Ovary (tissue), 7 donors: ENCODE measurements at regions not wholly inside any gene's neighbourhood (a gene's known extent, or its start where the extent isn't known, plus 50 kb on each side); places are given as distances from the start of the nearest gene placed in this dataset.

Experiments used
- DNase-seq, 5 donors: peaks; one replicate each; pipeline ENCODE4 v3.0.0-alpha.2; 2019 to 2020
- H3K27ac ChIP-seq, 2 donors: fragments of 200-600 bp; one replicate each; pipeline versions ENCODE4 v1.5.1 to v1.8.0; 2019 to 2022
- H3K27me3 ChIP-seq: fragments of 200-600 bp; one replicate; pipeline ENCODE4 v1.8.0; 2022
- H3K36me3 ChIP-seq: fragments of 200-600 bp; sonication (generic); one replicate; pipeline ENCODE4 v1.5.1; 2019
- H3K4me1 ChIP-seq: one replicate; pipeline ENCODE4 v1.8.1; 2013; ENCODE audit warnings: mild to moderate bottlenecking, moderate library complexity; ENCODE audit not compliant: insufficient read depth
- H3K4me3 ChIP-seq: fragments of 200-600 bp; sonication (generic); one replicate; pipeline ENCODE4 v1.5.1; 2017
- H3K9me3 ChIP-seq, 2 donors: fragments of 200-600 bp in 1 of 2; sonication (generic) in 1 of 2; one replicate each; pipeline versions ENCODE4 v1.5.1 to v1.8.1; 2013 to 2019; ENCODE audit warnings: mild to moderate bottlenecking in 1 of 2, moderate library complexity in 1 of 2
- CTCF ChIP-seq, 3 donors: fragments of 450-650 bp in 2 of 3; fragments of 200-600 bp in 1 of 3; IDR thresholded peaks; one replicate each; pipeline versions ENCODE4 v1.5.1 to v1.8.0; 2016 to 2022; ENCODE audit warnings: antibody characterized with exemption in 3 of 3, mild to moderate bottlenecking in 1 of 3
- EP300 ChIP-seq: sonication (generic); formaldehyde crosslinking; IDR thresholded peaks from one replicate; pipeline ENCODE4 v1.6.1; 2017; ENCODE audit warnings: antibody characterized with exemption
- POLR2A ChIP-seq: fragments of 450-650 bp; IDR thresholded peaks from one replicate; pipeline ENCODE4 v1.6.1; 2017; ENCODE audit warnings: antibody characterized with exemption, mild to moderate bottlenecking, moderate library complexity
- WGBS, 3 donors: extraction: QIAGEN DNeasy Blood & Tissue Kit in 1 of 3; methylation state at CpG; one replicate each; pipeline versions ENCODE4 v1.1.5 to v1.1.7; 2013 to 2017; 5-methylcytosine and 5-hydroxymethylcytosine counted together
- intact Hi-C, 4 donors: fragments of 100-400 bp; cut with DNase I; formaldehyde crosslinking; loops; one replicate each; pipeline versions ENCODE4 v1.11.0 to v1.15.1; 2022 to 2023
- donor health status: DM: no; HTN: no; CAD: no; lungs with moderate emphysema.
- donor health status: DM: no; HTN: no; CAD: no.
- donor health status: Bipolar disorder and iron deficiency.
- donor health status: DM: no; HTN: no; CAD: no.
- donor health status: DM: yes; HTN: yes; CAD: no.

GRCh38 chr14:103223818-103224352 lies 100.6 kb downstream of the TNFAIP2 start:
- TF ChIP-seq EP300 (no peak), POLR2A (no peak), CTCF (IDR thresholded peaks at IDR 0.05) (no peak)
- no peak overlapping the region for H3K27ac ChIP-seq
- H3K4me1 ChIP-seq = no peaks in the 10 kb centered on the region
- intact Hi-C loops = no loop called here
- H3K9me3 ChIP-seq = no peaks in the 10 kb centered on the region
- no peaks in the 10 kb centered on the region for H3K27me3 ChIP-seq
- no peaks in the 10 kb centered on the region for H3K36me3 ChIP-seq
- H3K4me3 ChIP-seq = no peak overlapping the region
- 89 to 91% (median 89%) methylated on average over 14 to 15 of the region's 15 CpGs for WGBS, 3 donors
- DNase-seq = no peak

GRCh38 chr14:103225062-103225461 lies 101.8 kb downstream of the TNFAIP2 start:
- TF ChIP-seq POLR2A (no peak), EP300 (no peak), CTCF (IDR thresholded peaks at IDR 0.05) (no peak)
- Histone ChIP-seq H3K27me3 (no peaks in the 10 kb centered on the region), H3K4me3 (no peak overlapping the region), H3K4me1 (no peaks in the 10 kb centered on the region), H3K9me3 (no peaks in the 10 kb centered on the region), H3K27ac (no peak overlapping the region), H3K36me3 (no peaks in the 10 kb centered on the region)
- intact Hi-C loops = no loop called here
- DNase-seq = no peak
- WGBS, 3 donors = 78 to 81% (median 79%) methylated on average over 14 of the region's 14 CpGs

- 76 to 80% (median 78%) methylated on average over 13 of the region's 13 CpGs for WGBS, 3 donors
- H3K4me3 ChIP-seq = no peak overlapping the region
- TF ChIP-seq CTCF (IDR thresholded peaks at IDR 0.05) (no peak), POLR2A (no peak), EP300 (no peak)
These were observed 102.2 kb downstream of the TNFAIP2 start for GRCh38 chr14:103225476-103225875.

GRCh38 chr14:103227094-103227768 lies 104.0 kb downstream of the TNFAIP2 start:
- no peak for TF ChIP-seq POLR2A
- TF ChIP-seq CTCF (IDR thresholded peaks at IDR 0.05) = no peak
- no peak for TF ChIP-seq EP300
- intact Hi-C loops = no loop called here
- WGBS, 3 donors = 78 to 85% (median 79%) methylated on average over 19 to 21 of the region's 21 CpGs
- H3K27ac ChIP-seq = no peak overlapping the region
- H3K4me3 ChIP-seq = no peak overlapping the region
- no peaks in the 10 kb centered on the region for H3K27me3 ChIP-seq
- H3K9me3 ChIP-seq = no peaks in the 10 kb centered on the region
- DNase-seq = no peak
- no peaks in the 10 kb centered on the region for H3K36me3 ChIP-seq
- no peaks in the 10 kb centered on the region for H3K4me1 ChIP-seq

More at GRCh38 chr14:103225476-103225875, 102.2 kb downstream of the TNFAIP2 start:
- Histone ChIP-seq H3K27ac (no peak overlapping the region), H3K27me3 (no peaks in the 10 kb centered on the region), H3K9me3 (no peaks in the 10 kb centered on the region), H3K36me3 (no peaks in the 10 kb centered on the region), H3K4me1 (no peaks in the 10 kb centered on the region)
- intact Hi-C loops = no loop called here
- no peak for DNase-seq
